ENCODE measurements at regions not wholly inside any gene's neighbourhood (a gene's known extent, or its start where the extent isn't known, plus 50 kb on each side); places are given as distances from the start of the nearest gene placed in this dataset.

GRCh38 chr2:66329081-66329605 is 105.8 kb upstream of the MEIS1 start:
- no peak overlapping the region for H3K4me3 ChIP-seq (ENCODE audit: low read depth, low read length)
- no peak for TF ChIP-seq CTCF (conservative IDR thresholded peaks at IDR 0.05; ENCODE audit: low read depth, low read length)
- DNase-seq (ENCODE audit: low read depth), result no peak

- no peak for DNase-seq (ENCODE audit: low read depth)
- H3K4me3 ChIP-seq (ENCODE audit: low read depth, low read length), result no peak overlapping the region
- no peak for TF ChIP-seq CTCF (conservative IDR thresholded peaks at IDR 0.05; ENCODE audit: low read depth, low read length)
These were observed 107.7 kb upstream of the MEIS1 start for GRCh38 chr2:66327066-66327740.

- no peak for TF ChIP-seq CTCF (conservative IDR thresholded peaks at IDR 0.05; ENCODE audit: low read depth, low read length)
- DNase-seq (ENCODE audit: low read depth), result no peak
- H3K4me3 ChIP-seq (ENCODE audit: low read depth, low read length), result no peak overlapping the region
These were observed 109.9 kb upstream of the MEIS1 start for GRCh38 chr2:66324909-66325528.

- no peak for TF ChIP-seq CTCF (conservative IDR thresholded peaks at IDR 0.05; ENCODE audit: low read depth, low read length)
- no peak for DNase-seq (ENCODE audit: low read depth)
- H3K4me3 ChIP-seq (ENCODE audit: low read depth, low read length), result no peak overlapping the region
These were observed 110.6 kb upstream of the MEIS1 start for GRCh38 chr2:66324356-66324755.

GRCh38 chr2:66323406-66323805 is 111.5 kb upstream of the MEIS1 start:
- DNase-seq (ENCODE audit: low read depth), result no peak
- H3K4me3 ChIP-seq (ENCODE audit: low read depth, low read length), result no peak overlapping the region
- TF ChIP-seq CTCF (conservative IDR thresholded peaks at IDR 0.05; ENCODE audit: low read depth, low read length), result no peak

- no peak for TF ChIP-seq CTCF (conservative IDR thresholded peaks at IDR 0.05; ENCODE audit: low read depth, low read length)
- no peak for DNase-seq (ENCODE audit: low read depth)
- H3K4me3 ChIP-seq (ENCODE audit: low read depth, low read length), result no peak overlapping the region
These were observed 112.2 kb upstream of the MEIS1 start for GRCh38 chr2:66322506-66323260.

Measured in choroid plexus epithelial cell (primary cell).